ENCODE measurements at regions not wholly inside any gene's neighbourhood (a gene's known extent, or its start where the extent isn't known, plus 50 kb on each side); places are given as distances from the start of the nearest gene placed in this dataset.

DNA sequence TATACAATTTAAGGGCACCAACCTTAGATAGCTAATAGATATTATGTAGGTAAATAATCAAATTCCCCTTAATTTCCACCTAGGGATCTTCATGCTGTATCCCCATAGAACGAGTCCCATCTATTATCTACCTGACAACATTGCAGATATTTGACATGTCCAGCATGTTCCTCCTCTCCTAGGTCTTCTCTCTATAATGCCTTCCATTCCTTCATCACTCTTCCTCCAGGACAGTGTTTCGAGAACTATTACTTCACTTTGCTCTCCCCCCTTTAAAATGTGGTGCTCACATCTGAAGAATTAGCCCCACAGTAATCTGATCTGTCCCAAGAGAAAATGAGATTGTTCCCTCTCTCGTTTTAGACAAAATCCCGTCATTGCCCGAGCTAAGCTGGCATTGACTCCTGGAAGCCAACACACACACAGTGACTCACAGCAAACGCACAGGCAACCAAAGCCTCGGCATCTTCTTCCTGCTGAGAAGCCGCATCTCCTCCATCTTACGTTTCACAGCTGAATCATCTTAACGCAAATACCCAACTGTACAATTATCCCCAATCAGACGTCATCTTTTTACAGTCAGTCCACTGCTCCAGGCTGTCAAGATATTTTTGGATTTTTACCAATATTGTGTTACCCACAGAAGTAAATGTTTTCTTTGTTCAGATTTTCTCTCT lies 162.9 kb upstream of the AGAP1 start:
- WGBS (ENCODE audit: missing lambda C conversion rate): 2% methylated on average over 11 of the region's 11 CpGs
- DNase-seq (ENCODE audit: low read depth in 1 of 2, low spot score in 1 of 2) (peak; percentile 76 to 96), FAIRE-seq (peak; percentile 63), ATAC-seq (peak; percentile 97 to 98)
- Histone ChIP-seq H3K4me3 (no peak overlapping the region), H3K9me3 (peaks cover 2% of the 10 kb centered on the region; the same call in 1 of the 3 replicates), H3K4me1 (peaks cover 43% of the 10 kb centered on the region), H3K4me2 (peak overlapping the region; percentile 65), H3K27ac (peak overlapping the region; percentile 77 to 87)
- ChIA-PET CTCF (interaction anchor here (1.1 to 1.3 kb wide), 2 partner anchors 196 to 263 kb away, joined by 3 to 4 read pairs; no protein-coding TSS in a partner anchor), POLR2A (interaction anchor here (1.6 kb wide), 1 partner anchor 1754 kb away, joined by 3 read pairs; the partner anchor contains the start of gene COPS8)
- TF ChIP-seq EP300 (IDR thresholded peaks at IDR 0.05) (peak; percentile 91 to 95; a peak in 4 of 5 replicates), SMC3 (IDR thresholded peaks at IDR 0.05) (peak; percentile 42; the same call in 2 of the 3 replicates), POLR2AphosphoS2 (conservative IDR thresholded peaks at IDR 0.05; ENCODE audit: low read length) (no peak), JUNB (IDR thresholded peaks at IDR 0.05) (peak; percentile 98), CEBPB (IDR thresholded peaks at IDR 0.05) (peak in 1 of 2 experiments; percentile 73; a peak in 3 of 4 replicates), GATA3 (IDR thresholded peaks at IDR 0.05; ENCODE audit: borderline replicate concordance) (peak; percentile 96), HOXB13 (CRISPR knock-in tag; IDR thresholded peaks at IDR 0.05; ENCODE audit: low read depth) (no peak), PHF8 (IDR thresholded peaks at IDR 0.05; ENCODE audit: borderline replicate concordance, low read depth) (no peak), RAD21 (conservative IDR thresholded peaks at IDR 0.05 in 1 of 2, IDR thresholded peaks at IDR 0.05 in 1 of 2) (peak; percentile 29 to 56; a peak in 4 of 5 replicates), RNF2 (IDR thresholded peaks at IDR 0.05; ENCODE audit: borderline replicate concordance, low read depth) (no peak), JUN (IDR thresholded peaks at IDR 0.05) (peak; percentile 88 to 94; a peak in 4 of 5 replicates), FOSL2 (IDR thresholded peaks at IDR 0.05) (peak; percentile 88), FOSL2 (CRISPR knock-in tag; IDR thresholded peaks at IDR 0.05) (peak; percentile 94), TFCP2L1 (CRISPR knock-in tag; IDR thresholded peaks at IDR 0.05) (no peak), HEYL (CRISPR knock-in tag; IDR thresholded peaks at IDR 0.05) (no peak), CHD2 (IDR thresholded peaks at IDR 0.05; ENCODE audit: low read length, partially characterized antibody) (no peak), KDM1A (IDR thresholded peaks at IDR 0.05; ENCODE audit: low read depth) (no peak)
- TF ChIP-seq, protein P1, sequence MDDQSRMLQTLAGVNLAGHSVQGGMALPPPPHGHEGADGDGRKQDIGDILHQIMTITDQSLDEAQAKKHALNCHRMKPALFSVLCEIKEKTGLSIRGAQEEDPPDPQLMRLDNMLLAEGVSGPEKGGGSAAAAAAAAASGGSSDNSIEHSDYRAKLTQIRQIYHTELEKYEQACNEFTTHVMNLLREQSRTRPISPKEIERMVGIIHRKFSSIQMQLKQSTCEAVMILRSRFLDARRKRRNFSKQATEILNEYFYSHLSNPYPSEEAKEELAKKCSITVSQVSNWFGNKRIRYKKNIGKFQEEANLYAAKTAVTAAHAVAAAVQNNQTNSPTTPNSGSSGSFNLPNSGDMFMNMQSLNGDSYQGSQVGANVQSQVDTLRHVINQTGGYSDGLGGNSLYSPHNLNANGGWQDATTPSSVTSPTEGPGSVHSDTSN (IDR thresholded peaks at IDR 0.05): peak; percentile 68
- TF ChIP-seq, protein P2, sequence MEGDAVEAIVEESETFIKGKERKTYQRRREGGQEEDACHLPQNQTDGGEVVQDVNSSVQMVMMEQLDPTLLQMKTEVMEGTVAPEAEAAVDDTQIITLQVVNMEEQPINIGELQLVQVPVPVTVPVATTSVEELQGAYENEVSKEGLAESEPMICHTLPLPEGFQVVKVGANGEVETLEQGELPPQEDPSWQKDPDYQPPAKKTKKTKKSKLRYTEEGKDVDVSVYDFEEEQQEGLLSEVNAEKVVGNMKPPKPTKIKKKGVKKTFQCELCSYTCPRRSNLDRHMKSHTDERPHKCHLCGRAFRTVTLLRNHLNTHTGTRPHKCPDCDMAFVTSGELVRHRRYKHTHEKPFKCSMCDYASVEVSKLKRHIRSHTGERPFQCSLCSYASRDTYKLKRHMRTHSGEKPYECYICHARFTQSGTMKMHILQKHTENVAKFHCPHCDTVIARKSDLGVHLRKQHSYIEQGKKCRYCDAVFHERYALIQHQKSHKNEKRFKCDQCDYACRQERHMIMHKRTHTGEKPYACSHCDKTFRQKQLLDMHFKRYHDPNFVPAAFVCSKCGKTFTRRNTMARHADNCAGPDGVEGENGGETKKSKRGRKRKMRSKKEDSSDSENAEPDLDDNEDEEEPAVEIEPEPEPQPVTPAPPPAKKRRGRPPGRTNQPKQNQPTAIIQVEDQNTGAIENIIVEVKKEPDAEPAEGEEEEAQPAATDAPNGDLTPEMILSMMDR (IDR thresholded peaks at IDR 0.05): no peak
- TF ChIP-seq, protein P3, sequence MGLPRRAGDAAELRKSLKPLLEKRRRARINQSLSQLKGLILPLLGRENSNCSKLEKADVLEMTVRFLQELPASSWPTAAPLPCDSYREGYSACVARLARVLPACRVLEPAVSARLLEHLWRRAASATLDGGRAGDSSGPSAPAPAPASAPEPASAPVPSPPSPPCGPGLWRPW (IDR thresholded peaks at IDR 0.05): peak; percentile 40; the same call in 1 of the 2 replicates
- TF ChIP-seq, protein P4, sequence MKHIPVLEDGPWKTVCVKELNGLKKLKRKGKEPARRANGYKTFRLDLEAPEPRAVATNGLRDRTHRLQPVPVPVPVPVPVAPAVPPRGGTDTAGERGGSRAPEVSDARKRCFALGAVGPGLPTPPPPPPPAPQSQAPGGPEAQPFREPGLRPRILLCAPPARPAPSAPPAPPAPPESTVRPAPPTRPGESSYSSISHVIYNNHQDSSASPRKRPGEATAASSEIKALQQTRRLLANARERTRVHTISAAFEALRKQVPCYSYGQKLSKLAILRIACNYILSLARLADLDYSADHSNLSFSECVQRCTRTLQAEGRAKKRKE (CRISPR knock-in tag; IDR thresholded peaks at IDR 0.05; ENCODE audit: low read depth): no peak
- TF ChIP-seq, protein P5, sequence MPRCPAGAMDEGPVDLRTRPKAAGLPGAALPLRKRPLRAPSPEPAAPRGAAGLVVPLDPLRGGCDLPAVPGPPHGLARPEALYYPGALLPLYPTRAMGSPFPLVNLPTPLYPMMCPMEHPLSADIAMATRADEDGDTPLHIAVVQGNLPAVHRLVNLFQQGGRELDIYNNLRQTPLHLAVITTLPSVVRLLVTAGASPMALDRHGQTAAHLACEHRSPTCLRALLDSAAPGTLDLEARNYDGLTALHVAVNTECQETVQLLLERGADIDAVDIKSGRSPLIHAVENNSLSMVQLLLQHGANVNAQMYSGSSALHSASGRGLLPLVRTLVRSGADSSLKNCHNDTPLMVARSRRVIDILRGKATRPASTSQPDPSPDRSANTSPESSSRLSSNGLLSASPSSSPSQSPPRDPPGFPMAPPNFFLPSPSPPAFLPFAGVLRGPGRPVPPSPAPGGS (IDR thresholded peaks at IDR 0.05): peak; percentile 79; the same call in 2 of the 3 replicates
- TF ChIP-seq, protein P6, sequence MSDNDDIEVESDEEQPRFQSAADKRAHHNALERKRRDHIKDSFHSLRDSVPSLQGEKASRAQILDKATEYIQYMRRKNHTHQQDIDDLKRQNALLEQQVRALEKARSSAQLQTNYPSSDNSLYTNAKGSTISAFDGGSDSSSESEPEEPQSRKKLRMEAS (IDR thresholded peaks at IDR 0.05): peak; percentile 80
